Astrocyte (in vitro differentiated cells and primary cell): ENCODE measurements at regions not wholly inside any gene's neighbourhood (a gene's known extent, or its start where the extent isn't known, plus 50 kb on each side); places are given as distances from the start of the nearest gene placed in this dataset.

Experiments
- CTCF ChIP-seq: IDR thresholded peaks from 2 replicates; pipeline ENCODE4 v1.5.1; 2011; ENCODE audit warnings: low read depth, mild to moderate bottlenecking, inconsistent platforms, low read length, moderate library complexity; ENCODE audit not compliant: insufficient read depth
- EZH2 ChIP-seq: IDR thresholded peaks from 2 replicates; pipeline ENCODE4 v1.6.1; 2012; ENCODE audit warnings: mild to moderate bottlenecking, low read length, inconsistent platforms; ENCODE audit not compliant: insufficient read depth

- TF ChIP-seq CTCF (no peak), EZH2 (no peak)
Measured at GRCh38 chr13:80033286-80033685, 307.6 kb downstream of the SPRY2 start.
